H1 (cell line): ENCODE measurements at regions not wholly inside any gene's neighbourhood (a gene's known extent, or its start where the extent isn't known, plus 50 kb on each side); places are given as distances from the start of the nearest gene placed in this dataset.

Experiments
- BRCA1 ChIP-seq: IDR thresholded peaks from 2 replicates; pipeline ENCODE4 v1.6.1; 2012; ENCODE audit warnings: low read depth, low read length, improper control_type of control experiment
- CHD1 ChIP-seq: IDR thresholded peaks from 2 replicates; pipeline ENCODE4 v1.6.1; 2012; ENCODE audit warnings: low read depth, low read length, improper control_type of control experiment
- CHD2 ChIP-seq: IDR thresholded peaks from 2 replicates; pipeline ENCODE4 v1.6.1; 2012; ENCODE audit warnings: low read length, improper control_type of control experiment
- EZH2 ChIP-seq: fragments of 200-600 bp; sonication (generic); IDR thresholded peaks from 2 replicates; pipeline ENCODE4 v1.7.1; 2012; ENCODE audit warnings: low read depth, mild to moderate bottlenecking, moderate library complexity, low read length, inconsistent platforms; ENCODE audit not compliant: severe bottlenecking
- PHF8 ChIP-seq: fragments of 200-600 bp; sonication (generic); conservative IDR thresholded peaks from 2 replicates; pipeline ENCODE4 v1.7.1; 2012; ENCODE audit warnings: low read depth, mild to moderate bottlenecking, inconsistent platforms, low read length, moderate library complexity
- POLR2A ChIP-seq, 2 experiments: IDR thresholded peaks; 1 replicate in 1 of 2; 2 replicates in 1 of 2; pipeline ENCODE4 v1.6.1; 2011; ENCODE audit warnings: low read depth in 2 of 2, low read length in 2 of 2, mild to moderate bottlenecking in 2 of 2; ENCODE audit errors: control extremely low read depth in 1 of 2
- POLR2AphosphoS5 ChIP-seq: IDR thresholded peaks from 2 replicates; pipeline ENCODE4 v1.6.1; 2011; ENCODE audit warnings: low read depth, low read length
- RAD21 ChIP-seq, 2 experiments: IDR thresholded peaks in 1 of 2; conservative IDR thresholded peaks in 1 of 2; 2 replicates each; pipeline ENCODE4 v1.6.1; 2011; ENCODE audit warnings: low read depth in 2 of 2, low read length in 2 of 2, improper control_type of control experiment in 1 of 2, inconsistent platforms in 1 of 2, mild to moderate bottlenecking in 1 of 2, moderate library complexity in 1 of 2
- SIRT6 ChIP-seq: IDR thresholded peaks from one replicate; pipeline ENCODE4 v1.7.1; 2012; ENCODE audit warnings: low read length, inconsistent platforms
- SRF ChIP-seq: IDR thresholded peaks from 2 replicates; pipeline ENCODE4 v1.6.1; 2011; ENCODE audit warnings: mild to moderate bottlenecking, low read depth, low read length, moderate library complexity
- TAF1 ChIP-seq: IDR thresholded peaks from 2 replicates; pipeline ENCODE4 v1.6.1; 2011; ENCODE audit warnings: mild to moderate bottlenecking, low read depth, low read length
- TF ChIP-seq, protein P1 (sequence below), 3 experiments: IDR thresholded peaks; 1 replicate in 2 of 3; 2 replicates in 1 of 3; pipeline versions ENCODE4 v1.5.1 to v1.6.1; 2011; ENCODE audit warnings: low read length in 3 of 3, mild to moderate bottlenecking in 3 of 3, inconsistent platforms in 2 of 3, low read depth in 1 of 3, moderate library complexity in 1 of 3; ENCODE audit not compliant: insufficient read depth in 1 of 3; ENCODE audit errors: control extremely low read depth in 1 of 3

GRCh38 chr12:58309806-58310205 is 368.4 kb downstream of the ATP23 start:
- TF ChIP-seq POLR2AphosphoS5 (no peak), EZH2 (no peak), POLR2A (IDR thresholded peaks at IDR 0.05; ENCODE audit: control extremely low read depth in 1 of 2, low read depth in 2 of 2, low read length in 2 of 2) (no peak), SRF (no peak), PHF8 (no peak), CHD1 (no peak), SIRT6 (no peak), BRCA1 (no peak), RAD21 (IDR thresholded peaks at IDR 0.05 in 1 of 2, conservative IDR thresholded peaks at IDR 0.05 in 1 of 2; ENCODE audit: low read depth in 2 of 2, low read length in 2 of 2) (no peak), TAF1 (no peak), CHD2 (no peak)
- TF ChIP-seq, protein P1, sequence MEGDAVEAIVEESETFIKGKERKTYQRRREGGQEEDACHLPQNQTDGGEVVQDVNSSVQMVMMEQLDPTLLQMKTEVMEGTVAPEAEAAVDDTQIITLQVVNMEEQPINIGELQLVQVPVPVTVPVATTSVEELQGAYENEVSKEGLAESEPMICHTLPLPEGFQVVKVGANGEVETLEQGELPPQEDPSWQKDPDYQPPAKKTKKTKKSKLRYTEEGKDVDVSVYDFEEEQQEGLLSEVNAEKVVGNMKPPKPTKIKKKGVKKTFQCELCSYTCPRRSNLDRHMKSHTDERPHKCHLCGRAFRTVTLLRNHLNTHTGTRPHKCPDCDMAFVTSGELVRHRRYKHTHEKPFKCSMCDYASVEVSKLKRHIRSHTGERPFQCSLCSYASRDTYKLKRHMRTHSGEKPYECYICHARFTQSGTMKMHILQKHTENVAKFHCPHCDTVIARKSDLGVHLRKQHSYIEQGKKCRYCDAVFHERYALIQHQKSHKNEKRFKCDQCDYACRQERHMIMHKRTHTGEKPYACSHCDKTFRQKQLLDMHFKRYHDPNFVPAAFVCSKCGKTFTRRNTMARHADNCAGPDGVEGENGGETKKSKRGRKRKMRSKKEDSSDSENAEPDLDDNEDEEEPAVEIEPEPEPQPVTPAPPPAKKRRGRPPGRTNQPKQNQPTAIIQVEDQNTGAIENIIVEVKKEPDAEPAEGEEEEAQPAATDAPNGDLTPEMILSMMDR (IDR thresholded peaks at IDR 0.05; ENCODE audit: control extremely low read depth in 1 of 3, insufficient read depth in 1 of 3, low read depth in 1 of 3, low read length in 3 of 3) = no peak
